Stimulated activated CD4-positive, alpha-beta T cell treated with anti-CD3 and anti-CD28 coated beads, Interleukin-4, amount 100 ng/mL, for 1 hour (primary cell): ENCODE measurements at regions not wholly inside any gene's neighbourhood (a gene's known extent, or its start where the extent isn't known, plus 50 kb on each side); places are given as distances from the start of the nearest gene placed in this dataset.
"Not testable (repeated sequence)": the region's sequence is repeated elsewhere in the genome, so short reads cannot be mapped to it uniquely, and the experiment has no call there.

Experiments used
- DNase-seq: peaks from one replicate; pipeline ENCODE4 v3.0.0-alpha.2; 2020

DNA sequence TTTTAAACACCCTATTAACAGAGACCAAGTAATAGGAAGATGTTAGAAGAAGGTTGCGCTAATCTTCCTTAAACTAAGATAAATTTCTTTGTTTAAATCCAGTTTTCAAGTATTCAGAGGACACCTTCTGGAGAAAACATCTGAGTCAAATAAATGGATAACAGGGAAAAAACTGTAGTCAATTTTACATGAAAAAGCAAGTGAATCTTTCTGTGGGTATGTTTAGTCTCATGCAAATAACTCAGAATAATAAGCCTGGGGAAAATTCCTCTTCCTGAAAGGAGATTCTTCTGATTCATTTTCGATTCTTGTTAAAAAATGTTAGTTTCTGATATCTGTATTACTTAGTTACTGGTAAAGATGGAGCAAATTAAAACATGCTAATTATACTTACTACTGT lies 145.5 kb downstream of the CTH start:
- no peak for DNase-seq

DNA sequence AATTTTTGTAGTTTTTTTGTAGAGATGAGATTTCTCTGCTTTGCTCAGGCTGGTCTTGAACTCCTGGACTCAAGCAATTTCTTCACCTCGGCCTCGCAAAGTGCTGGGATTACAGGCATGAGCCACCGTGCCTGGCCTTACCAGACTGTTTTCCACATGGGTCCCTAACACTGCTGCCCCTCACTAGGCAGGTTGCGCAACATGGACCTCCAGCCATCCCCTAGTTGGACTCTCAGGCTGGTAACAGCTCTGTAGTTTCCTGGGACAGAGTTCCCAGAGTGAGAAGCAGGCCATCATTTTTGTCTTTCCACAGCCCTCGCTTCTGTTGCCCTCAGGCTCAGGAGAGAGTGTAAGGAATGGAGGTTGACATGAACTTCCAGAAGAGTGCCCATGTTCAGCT lies 156.1 kb downstream of the CTH start:
- no peak for DNase-seq

DNA sequence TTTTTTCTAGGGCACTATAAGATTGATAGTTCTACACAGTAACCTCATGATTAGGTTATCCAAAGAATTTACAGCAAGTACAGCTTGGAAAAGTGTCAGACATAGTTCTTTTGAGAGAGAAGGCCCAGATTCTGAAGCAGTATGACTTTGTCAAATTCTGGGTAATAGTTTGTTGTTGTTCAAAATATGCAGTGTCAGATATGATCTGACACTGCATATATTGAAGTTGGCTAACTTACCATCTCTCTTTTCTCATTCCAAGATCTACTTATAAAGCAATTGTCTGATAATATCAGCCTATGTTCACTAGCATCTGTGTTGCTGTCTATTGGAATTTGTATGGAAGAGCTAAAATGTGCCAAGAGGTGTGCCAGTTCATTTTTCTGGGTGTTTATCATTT lies 160.1 kb downstream of the CTH start:
- DNase-seq, result no peak

DNA sequence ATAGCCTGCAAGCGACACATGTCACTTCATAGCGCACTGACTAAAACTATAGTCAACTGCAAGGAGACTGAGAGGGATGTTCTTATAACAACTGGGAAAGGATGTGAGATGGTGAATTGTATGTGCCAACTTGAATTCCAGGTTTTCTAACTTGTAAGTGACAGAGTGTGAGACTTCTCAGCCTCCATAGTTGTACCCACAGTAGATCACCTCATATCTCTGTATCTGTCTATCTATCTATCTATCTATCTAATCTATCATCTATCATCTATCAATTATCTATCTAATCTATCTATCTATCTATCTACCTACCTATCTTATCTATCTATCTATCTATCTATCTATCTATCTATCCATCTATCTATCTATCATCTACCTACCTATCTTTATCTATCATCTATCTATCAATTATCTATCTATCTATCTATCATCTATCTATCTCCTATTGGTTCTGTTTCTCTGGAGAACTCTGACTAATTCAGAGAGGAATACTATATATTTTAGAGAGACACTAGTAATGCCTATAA lies 162.3 kb downstream of the CTH start:
- no peak for DNase-seq

DNA sequence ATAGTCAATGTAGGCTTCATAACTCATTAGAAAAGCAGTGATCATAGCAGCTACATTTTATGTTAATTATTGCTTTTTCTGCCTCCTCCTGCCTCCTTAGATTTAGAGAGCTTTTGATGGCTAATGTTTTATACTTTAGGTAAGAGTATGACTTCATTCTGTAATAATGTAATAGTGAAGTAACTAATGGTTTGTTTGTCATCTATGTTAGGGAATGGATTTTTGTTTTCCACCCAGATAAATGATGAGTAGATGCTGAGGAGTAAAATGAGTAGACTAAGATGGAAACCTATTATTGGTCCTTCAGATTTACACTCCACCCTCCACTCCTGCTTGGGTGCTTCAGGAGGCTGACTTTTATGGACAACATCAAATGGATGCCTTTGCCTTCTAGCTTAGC lies 170.6 kb downstream of the CTH start:
- no peak for DNase-seq

DNA sequence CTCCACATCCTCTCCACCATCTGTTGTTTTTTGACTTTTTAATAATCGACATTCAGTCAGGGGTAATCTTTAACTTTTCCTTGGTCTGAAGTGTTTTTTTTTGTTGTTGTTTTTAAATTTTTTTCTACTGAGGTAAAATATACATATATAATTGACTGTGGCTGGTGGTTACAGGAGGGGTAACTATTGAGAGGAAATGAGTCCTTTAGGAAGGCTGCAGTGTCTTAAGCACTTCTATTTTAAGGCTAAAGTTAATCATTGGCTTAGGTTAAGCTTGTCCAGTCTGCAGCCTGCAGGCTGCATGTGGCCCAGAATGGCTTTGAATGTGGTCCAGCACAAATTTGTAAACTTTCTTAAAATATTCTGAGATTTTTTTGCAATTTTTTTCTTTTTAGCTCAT lies 172.5 kb downstream of the CTH start:
- DNase-seq, result no peak

DNA sequence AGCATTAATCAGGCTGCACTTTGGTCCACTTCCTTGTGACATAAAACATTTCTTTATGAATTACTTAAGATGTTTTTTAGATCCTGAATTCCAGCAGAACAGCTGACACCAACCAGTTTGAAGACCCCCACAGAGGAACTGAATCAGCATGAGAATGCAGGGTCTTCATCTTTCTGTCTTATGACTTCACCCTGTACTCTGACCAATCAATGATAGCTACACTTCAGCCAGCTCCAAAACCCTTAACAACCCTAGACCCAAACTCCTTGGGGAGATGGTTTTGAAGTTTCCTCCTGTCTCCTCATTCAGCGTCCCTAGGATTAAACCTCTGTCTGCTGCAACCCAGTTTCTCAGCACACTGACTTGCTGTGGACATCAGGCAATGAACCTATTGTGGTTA lies 175.0 kb downstream of the CTH start:
- DNase-seq, result no peak

DNA sequence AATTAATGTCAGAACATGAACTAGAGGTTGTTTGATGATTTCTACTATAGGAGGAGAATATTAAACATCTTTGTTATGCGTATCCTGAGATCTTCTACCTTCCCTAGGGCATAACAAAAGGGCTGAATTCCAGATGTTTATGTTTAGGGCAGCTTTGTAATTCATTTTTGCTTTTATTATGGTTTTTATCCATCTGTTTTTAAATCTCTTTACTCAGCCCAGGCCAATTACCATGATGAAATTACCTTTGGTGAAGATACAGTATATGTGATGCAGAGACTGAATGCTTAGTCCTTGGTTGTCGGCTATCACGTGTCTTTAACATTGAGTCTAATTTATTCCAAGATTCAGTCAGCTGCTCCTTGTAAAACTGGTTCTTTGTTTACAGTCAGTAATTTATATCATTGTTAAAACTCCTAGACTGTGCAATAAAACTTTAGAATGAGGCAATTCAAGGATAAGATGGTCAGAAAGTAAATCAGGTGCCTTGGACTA lies 176.9 kb downstream of the CTH start:
- DNase-seq, result no peak

DNA sequence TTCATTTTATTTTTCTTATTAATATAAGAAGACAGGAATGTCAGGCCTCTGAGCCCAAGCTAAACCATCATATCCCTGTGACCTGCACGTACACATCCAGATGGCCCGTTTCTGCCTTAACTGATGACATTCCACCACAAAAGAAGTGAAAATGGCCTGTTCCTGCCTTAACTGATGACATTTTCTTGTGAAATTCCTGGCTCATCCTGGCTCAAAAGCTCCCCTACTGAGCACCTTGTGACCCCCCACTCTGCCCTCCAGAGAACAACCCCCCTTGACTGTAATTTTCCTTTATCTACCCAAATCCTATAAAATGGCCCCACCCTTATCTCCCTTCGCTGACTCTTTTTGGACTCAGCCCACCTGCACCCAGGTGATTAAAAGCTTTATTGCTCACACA lies 182.5 kb downstream of the CTH start:
- not testable (repeated sequence) for DNase-seq

DNA sequence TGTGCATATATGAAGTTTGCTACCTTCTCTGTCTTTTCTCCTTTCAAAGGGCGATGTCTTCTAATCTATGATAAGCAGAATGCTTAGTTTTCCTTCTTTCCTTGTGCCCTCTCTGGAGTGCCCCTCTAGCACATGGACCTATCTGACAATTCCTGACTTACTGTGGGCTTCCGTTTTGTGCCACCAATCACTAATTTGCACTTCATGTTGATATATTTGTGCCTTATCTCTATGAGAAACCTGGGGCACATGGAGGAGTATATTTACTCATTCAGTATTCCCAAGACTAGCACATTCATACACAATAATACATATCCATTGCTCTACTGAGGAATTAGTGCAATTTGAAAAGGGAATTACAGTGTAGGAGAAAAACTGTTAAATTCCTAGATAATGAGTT lies 197.7 kb downstream of the CTH start:
- DNase-seq, result no peak

DNA sequence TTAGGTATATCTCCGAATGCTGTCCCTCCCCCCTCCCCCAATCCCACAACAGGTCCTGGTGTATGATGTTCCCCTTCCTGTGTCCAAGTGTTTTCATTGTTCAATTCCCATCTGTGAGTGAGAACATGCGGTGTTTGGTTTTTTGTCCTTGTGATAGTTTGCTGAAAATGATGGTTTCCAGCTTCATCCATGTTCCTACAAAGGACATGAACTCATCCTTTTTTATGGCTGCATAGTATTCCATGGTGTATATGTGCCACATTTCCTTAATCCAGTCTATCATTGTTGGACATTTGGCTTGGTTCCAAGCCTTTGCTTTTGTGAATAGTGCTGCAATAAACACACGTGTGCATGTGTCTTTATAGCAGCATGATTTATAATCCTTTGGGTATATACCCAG lies 199.1 kb downstream of the CTH start:
- not testable (repeated sequence) for DNase-seq

DNA sequence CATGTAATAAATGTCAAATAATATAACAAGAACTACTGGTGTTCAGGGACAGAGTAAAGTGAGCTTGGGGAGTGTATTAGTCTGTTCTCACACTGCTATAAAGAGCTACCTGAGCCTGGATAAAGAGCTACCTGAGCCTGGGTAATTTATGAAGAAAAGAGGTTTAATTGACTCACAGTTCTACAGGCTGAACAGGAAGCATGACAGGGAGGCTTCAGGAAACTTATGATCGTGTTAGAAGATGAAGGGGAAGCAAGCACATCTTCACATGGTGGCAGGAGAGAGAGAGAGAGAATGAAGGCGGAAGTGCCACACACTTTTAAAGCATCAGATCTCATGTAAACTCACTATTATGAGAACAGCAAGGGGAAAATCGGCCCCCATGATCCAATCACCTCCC lies 205.9 kb downstream of the CTH start:
- DNase-seq, result no peak

DNA sequence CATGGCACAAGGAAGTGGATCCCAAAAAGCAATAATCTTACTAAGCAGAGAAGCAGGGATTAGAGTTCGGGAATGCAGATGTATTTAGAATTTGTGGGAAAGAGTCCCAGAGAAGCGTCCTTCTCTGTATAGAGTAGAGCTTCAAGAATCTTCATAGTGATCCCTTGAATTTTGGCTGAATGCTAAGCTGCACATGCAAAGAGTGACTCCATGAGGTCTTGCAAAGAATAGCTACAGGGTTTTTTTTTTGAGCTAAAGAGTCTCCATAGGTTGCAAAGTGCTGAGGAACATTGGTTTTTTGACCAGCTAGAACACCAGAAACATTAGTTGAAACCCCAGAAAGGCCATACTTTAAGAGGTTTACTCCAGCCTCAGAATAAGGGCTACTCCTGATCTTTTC lies 206.7 kb downstream of the CTH start:
- DNase-seq, result no peak

DNA sequence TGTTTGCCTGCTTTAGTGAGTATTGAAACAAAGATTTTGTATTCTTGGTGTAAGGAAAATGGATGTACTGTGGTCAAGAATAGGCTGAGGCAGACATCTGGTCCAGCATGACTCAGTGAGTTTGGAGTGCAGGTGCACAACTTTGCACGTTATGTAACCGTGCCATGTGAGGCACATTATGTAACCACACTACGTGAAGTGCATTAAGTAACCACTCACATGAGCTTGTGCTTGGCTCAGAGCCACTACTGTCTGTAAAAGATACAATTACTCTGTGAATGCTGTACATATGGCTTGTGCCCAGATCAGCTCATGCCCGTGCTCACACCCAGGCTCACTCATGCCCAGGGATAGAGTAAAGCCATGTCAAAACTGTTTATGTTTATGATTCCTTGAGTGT lies 216.8 kb downstream of the CTH start:
- no peak for DNase-seq

DNA sequence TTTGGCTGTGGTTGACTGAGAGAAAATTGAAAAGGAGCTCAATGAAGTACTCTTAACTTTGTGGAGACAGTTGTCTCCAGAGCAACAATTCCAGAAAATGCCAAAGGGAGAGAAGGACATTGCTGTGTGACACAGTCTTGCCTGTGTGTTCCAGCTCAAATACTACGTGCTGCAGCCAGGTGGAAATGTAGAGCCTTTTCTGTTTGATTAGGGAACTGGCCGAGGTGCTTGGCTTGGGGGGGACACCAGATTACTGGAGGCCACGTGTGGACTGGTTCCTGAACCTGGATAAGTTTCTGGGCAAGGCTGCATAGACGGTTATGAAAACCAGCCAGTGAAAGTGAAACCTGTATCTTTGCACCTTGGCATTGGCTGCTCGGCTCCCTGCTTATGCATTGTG lies 217.9 kb downstream of the CTH start:
- no peak for DNase-seq

DNA sequence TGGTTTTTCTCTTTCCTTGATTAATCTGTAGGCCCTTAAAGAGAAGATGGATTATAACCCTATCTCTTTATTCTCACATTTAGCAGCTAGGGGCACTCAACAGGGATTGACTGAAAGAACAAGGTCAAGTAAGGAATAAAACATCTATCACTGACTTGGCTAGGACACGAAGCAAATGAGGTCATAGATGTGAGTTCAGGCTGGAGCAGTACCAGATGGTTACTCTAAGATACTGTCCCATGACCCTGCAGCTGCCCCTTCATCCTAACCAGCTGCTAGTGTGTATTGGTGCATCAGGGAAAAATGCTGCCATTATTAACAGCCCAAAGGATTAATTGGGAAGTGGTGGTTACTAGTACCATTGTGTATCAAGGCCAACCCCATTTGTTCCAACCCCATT lies 221.9 kb downstream of the CTH start:
- no peak for DNase-seq

DNA sequence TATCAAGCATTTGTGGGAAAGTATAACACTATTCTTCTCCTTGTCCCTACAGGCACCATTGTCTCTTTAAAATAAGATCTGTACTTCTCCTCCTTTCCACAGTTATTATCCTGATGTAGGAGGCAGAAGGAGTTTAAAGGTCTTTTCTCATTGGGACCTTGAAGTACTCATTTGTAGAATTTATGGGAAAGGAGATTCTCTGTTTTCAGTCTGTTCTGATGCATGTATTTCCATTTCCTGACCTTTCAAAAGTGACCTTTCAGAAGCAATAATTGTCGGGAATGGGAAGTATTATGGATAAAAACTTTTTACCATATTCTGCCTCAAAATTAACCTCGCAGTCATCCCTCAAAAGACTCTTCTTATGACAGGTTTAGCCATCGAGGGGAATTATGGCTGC lies 224.8 kb downstream of the CTH start:
- no peak for DNase-seq

DNA sequence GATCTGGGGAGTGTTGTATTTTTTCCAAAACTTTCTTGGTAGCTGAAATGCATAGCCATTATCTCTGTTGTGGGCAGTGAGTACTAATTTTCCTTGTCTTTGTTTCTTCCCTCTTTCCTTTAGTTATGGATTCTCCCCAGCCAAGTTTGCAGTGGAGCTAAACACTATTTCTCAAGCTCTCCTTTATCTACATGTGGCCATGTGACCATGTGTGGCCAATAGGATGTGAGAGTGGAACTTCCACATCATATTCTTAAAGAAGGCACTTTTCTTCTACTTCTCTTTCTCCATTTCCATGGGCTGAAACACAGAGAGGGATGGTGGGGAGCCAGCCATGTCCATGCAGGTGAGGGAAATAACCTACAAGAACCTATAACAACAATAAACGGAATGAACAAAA lies 230.8 kb downstream of the CTH start:
- DNase-seq, result no peak

DNA sequence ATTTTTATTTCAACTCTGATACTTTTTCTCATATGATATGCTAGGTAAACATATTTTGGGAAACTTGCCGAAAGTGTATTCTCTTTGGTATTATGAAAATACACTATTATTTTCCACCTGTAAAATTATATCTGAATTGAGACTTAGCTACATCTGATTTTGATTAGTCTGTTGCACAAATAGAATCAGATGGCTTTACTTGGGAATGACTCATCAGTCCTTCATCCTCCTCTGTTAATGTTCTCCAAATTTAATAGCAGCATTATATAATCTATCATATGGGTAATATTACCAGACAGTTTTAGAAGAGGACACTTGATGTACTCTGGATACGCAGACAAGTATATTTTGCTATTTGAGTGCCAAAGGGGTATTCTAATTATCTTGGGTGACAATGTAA lies 245.3 kb downstream of the CTH start:
- no peak for DNase-seq

DNA sequence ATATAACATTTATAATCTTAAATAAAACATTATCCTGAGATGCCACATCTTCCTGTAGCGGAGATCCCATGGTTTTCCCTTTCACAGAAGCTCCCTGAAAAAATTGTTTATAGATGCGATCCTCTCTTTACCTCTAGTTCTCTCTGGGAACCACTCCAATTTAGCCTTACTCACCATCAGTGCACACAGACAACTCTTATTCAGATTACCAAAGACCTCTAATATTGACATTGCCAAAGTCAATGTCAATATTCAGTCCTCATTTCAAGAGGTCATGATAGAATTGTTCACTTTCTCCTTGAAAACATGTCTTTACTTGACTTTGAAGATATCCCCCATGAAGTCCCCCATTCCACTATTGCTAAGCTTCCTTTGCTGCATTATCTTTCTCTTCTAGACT lies 248.8 kb downstream of the CTH start:
- no peak for DNase-seq

DNA sequence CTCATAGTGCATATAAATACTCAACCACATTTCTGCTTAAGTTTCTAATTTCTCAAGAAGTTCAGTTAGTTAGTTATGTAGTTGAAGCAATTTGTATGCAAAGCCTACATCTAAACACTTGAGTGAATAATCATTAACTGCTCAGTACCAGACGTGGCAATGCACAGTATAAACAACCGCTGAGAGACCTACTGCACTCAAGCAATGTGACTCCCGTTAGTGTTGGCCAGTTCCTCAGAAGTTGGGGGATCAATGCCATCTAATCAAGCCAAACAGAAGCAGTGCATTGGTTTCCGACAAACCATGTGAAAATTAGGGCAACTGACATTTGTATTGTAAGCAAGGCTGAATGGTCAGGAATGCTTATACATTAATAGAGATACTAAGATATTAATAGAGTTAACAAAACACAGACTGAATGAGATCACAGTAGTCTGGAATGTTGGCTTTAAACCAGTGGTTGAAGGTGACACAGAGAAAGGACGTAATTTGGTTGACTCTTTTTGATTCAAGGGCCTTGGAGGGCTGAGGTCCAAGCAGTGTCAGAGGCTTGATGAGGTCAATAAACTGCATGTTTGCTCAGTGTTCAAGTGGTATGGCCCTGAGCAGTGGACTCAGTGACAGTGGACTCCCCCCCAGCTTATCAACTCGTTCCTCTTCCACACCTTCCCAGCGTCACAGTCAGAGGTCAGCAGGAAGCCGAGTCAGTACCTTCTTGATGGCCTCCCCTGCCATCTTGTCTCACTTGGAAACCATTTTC lies 255.5 kb downstream of the CTH start:
- DNase-seq, result no peak

DNA sequence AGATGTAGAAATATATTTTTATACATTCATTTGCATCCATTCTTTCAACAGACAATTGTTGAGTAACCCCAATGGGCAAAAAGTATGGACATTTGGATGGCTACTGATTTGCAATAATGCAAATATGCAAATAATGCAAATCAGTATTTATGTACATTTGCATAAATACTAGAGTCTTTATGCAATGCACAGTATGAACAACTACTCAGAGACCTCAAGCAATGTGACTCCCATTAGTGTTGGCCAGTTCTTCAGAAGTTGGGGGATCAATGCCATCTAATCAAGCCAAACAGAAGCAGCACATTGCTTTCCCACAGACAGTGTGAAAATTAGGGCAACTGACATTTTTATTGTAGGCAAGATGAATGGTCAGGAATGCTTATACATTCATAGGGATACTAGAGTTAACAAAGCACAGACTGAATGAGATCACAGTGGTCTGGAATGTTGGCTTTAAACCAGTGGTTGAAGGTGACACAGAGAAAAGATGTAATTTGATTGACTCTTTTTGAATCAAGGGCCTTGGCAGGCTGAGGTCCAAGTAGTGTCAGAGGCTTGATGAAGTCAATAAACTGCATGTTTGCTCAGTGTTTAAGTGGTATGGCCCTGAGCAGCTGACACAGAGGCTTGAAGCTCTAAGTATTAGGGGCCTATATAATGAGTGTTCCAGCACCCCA lies 256.6 kb downstream of the CTH start:
- DNase-seq, result no peak

DNA sequence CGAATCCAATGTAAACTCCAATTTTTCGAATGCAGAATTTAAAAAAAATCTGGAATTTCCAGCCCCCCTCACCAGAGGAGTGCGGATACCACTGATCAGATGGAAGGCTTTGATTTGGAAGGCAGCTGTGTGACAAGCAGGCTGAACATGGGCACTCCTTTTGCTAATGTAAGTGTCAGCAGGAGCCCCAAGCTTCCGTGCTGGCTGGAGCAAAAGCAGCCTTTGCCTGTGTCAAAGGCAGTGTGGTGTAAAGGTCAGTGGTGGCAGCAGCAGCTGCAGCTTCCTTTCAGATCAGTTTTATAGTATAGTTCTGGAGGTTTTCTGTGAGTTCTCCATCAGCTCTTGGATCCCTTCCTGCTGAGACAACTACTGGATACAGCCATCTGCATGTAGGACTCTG lies 259.9 kb downstream of the CTH start:
- no peak for DNase-seq

DNA sequence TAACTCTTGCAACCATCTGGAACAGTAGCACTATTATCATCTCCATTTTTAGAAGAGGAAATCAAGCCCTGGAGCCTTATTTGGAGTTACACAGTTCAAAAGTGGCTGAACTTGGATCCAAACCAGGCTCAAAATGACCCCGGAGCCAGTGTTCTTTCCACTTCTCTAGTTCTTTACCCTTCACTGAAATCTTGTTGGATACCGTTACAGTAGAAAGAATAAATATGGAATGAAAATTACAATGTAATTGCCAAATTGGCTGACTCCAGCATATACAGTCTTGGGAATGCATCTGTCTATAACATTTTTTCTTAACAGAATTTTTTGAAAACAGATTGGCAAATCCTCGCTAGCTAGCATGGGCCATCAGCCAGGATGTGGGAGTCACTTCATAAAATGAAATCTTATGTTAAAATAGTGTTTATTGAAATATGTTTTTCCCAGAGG lies 261.4 kb downstream of the CTH start:
- DNase-seq, result no peak
